ENCODE measurements at regions not wholly inside any gene's neighbourhood (a gene's known extent, or its start where the extent isn't known, plus 50 kb on each side); places are given as distances from the start of the nearest gene placed in this dataset.
"Not testable (repeated sequence)": the region's sequence is repeated elsewhere in the genome, so short reads cannot be mapped to it uniquely, and the experiment has no call there.

GRCh38 chr5:174953871-174954270 is 229.5 kb downstream of the MSX2 start:
- no peak for DNase-seq

GRCh38 chr5:174951151-174951780 is 226.9 kb downstream of the MSX2 start:
- DNase-seq, result peak; percentile 9

GRCh38 chr5:174947548-174947947 is 223.2 kb downstream of the MSX2 start:
- DNase-seq, result no peak

- no peak for DNase-seq
These were observed 221.5 kb downstream of the MSX2 start for GRCh38 chr5:174945853-174946252.

GRCh38 chr5:174943785-174944184 is 219.4 kb downstream of the MSX2 start:
- no peak for DNase-seq

- DNase-seq, result not testable (repeated sequence)
These were observed 218.6 kb downstream of the MSX2 start for GRCh38 chr5:174943002-174943401.

- no peak for DNase-seq
These were observed 213.1 kb downstream of the MSX2 start for GRCh38 chr5:174937201-174938123.

- DNase-seq, result no peak
These were observed 211.6 kb downstream of the MSX2 start for GRCh38 chr5:174935854-174936474.

- not testable (repeated sequence) for DNase-seq
These were observed 206.7 kb downstream of the MSX2 start for GRCh38 chr5:174931033-174931432.

GRCh38 chr5:174925586-174925985 is 201.2 kb downstream of the MSX2 start:
- DNase-seq, result no peak

GRCh38 chr5:174922955-174923354 is 198.6 kb downstream of the MSX2 start:
- no peak for DNase-seq

GRCh38 chr5:174920906-174921550 is 196.6 kb downstream of the MSX2 start:
- DNase-seq, result no peak

- no peak for DNase-seq
These were observed 195.0 kb downstream of the MSX2 start for GRCh38 chr5:174919351-174919750.

GRCh38 chr5:174918655-174919054 is 194.3 kb downstream of the MSX2 start:
- DNase-seq, result no peak

- DNase-seq, result no peak
These were observed 193.7 kb downstream of the MSX2 start for GRCh38 chr5:174917976-174918554.

GRCh38 chr5:174917435-174917834 is 193.1 kb downstream of the MSX2 start:
- not testable (repeated sequence) for DNase-seq

- not testable (repeated sequence) for DNase-seq
These were observed 192.5 kb downstream of the MSX2 start for GRCh38 chr5:174916924-174917323.

GRCh38 chr5:174916227-174916626 is 191.8 kb downstream of the MSX2 start:
- no peak for DNase-seq

GRCh38 chr5:174911118-174911517 is 186.7 kb downstream of the MSX2 start:
- no peak for DNase-seq

GRCh38 chr5:174910245-174910737 is 185.9 kb downstream of the MSX2 start:
- DNase-seq, result no peak

GRCh38 chr5:174903172-174903732 is 178.9 kb downstream of the MSX2 start:
- DNase-seq, result no peak

GRCh38 chr5:174901336-174901735 is 177.0 kb downstream of the MSX2 start:
- DNase-seq, result no peak
